IPS DF 4.7 (cell line): ENCODE measurements at regions not wholly inside any gene's neighbourhood (a gene's known extent, or its start where the extent isn't known, plus 50 kb on each side); places are given as distances from the start of the nearest gene placed in this dataset.
"Not testable (repeated sequence)": the region's sequence is repeated elsewhere in the genome, so short reads cannot be mapped to it uniquely, and the experiment has no call there.

Experiments used
- DNase-seq: peaks from one replicate; pipeline ENCODE4 v3.0.0-alpha.2; 2013; ENCODE audit warnings: low spot score; ENCODE audit errors: extremely low read depth

DNA sequence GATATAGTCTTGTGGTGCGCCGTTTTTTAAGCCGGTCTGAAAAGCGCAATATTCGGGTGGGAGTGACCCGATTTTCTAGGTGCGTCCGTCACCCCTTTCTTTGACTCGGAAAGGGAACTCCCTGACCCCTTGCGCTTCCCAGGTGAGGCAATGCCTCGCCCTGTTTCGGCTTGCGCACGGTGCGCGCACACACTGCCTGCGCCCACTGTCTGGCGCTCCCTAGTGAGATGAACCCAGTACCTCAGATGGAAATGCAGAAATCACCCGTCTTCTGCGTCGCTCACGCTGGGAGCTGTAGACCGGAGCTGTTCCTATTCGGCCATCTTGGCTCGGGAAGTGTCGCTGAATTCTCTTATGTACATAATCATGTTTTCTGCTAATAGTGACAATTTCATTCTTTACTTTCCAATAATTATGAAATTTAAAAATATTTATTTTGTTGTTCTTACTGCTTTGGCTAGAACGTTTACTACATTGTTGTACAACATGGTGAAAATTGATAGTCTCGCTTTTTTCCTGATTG is 61.2 kb upstream of the MINDY3 start:
- DNase-seq = not testable (repeated sequence)

DNA sequence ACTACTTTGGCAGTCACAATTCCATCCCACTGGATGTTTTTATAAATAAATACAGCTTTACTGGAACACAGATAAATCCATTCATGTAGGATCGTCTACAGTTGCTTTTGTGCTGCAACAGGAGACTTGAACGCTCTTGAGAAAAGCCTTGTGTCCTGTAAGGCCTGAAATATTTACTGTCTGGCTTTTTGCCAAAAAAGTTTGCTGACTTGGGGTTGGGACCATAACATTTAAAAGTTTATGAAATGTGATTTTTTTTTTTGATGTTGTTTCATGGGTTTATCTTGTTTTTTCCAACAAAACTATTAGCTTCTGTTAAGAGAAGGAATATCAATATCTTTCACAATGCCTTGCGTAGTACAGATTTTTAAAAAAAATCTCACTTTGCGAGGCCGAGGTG is 71.1 kb upstream of the MINDY3 start:
- no peak for DNase-seq

DNA sequence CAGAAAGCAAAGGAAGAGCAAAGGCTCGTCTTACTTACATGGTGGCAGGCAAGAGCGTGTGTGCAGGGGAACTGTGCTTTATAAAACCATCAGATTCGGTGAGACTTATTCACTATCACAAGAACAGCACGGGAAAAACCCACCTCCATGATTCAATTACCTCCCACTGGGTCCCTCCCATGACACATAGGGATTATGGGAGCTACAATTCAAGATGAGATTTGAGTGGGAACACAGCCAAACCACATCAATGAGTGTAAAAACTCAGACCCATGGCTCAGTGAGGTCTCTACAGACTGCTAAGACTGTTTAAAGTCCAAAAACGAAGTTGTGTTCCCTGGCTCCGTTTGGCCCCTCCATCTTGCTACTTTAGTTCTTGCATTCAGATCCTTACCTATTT is 79.2 kb upstream of the MINDY3 start:
- DNase-seq = not testable (repeated sequence)

DNA sequence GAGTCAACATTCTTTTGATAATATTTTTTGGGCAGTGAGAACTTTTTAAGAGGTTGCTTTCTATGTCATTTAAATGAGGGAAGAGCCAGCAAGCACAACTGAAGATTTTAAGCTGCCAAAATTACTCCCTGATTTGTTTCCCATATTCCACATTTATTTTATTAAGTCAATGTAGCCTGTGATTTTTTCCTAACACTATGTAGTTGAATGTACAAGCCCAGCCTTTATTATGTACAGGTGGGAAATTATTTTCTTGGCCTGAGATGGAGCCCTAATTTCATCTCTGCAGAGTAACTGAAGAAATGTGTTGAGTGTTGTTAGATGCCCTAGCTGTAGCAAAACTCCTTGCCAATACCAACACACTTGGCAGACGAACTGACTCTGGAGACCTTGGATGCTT is 83.1 kb upstream of the MINDY3 start:
- DNase-seq = no peak

DNA sequence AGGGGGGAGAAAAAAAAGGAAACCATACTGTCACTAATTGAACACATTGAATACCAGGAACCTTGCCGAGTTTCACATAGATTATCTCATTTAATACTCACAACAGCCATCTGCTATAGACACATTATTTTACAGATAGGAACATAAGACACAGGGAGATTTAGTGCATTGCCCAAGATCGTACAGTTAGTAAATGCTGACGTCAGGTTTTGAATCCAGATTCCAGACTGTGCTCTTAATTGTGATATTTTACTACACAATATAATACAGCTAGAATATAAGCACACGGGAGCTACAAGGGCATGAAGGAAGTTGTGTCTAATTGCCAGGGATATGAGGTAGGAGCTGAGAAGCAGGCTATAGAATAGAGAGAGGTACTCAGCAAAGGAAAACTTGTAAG is 93.9 kb upstream of the MINDY3 start:
- no peak for DNase-seq

DNA sequence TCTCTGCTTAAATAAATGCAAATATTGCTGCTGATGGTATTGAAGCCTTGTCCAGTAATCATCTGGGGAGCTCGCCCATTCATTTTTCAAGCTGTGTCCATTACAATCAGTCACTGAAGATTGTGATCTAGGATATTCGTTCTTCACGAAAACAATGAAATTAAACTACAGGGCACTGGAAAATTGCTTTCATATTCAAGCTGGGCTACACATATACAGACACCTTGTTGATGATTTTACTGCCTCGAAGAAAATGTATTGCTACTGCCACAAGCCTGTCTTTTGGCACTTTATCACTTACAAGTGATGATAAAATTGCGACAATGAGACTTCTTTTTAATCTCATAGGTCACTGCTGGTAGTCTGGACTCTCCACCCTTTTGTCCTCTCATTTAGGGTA is 100.0 kb upstream of the MINDY3 start:
- DNase-seq = no peak

DNA sequence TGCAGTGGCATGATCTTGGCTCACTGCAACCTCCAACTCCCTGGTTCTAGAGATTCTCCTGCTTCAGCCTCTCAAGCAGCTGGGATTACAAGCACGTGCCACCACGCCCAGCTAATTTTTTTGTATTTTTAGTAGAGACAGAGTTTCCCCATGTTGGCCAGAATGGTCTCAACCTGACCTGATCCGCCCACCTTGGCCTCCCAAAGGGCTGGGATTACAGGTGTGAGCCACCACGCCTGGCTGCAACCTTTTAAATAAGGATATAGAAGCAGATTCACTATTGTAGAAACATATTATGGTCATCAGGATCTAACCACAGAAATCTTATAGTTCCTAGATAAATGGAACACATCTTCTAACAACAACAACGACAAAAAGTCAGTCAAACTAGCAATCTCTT is 112.4 kb upstream of the MINDY3 start:
- not testable (repeated sequence) for DNase-seq

DNA sequence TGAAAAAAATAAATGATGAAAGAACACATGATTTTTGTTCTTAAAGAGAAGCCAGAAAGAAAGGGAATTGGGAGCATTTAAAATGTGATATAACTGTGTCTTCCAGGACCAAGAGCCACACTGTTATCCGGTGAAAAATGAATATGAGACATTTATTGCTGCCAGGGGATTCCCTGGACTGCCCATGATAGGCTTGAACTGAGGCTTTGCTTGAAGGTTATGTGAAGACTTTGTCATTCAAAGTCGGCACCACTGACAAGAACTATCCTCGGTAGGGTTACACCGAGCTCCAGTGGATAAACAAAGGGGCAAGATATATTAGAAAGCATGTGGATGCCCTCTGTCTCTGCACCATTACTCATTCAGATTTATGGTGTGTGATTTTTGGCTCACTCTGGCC is 125.4 kb upstream of the MINDY3 start:
- DNase-seq = no peak

DNA sequence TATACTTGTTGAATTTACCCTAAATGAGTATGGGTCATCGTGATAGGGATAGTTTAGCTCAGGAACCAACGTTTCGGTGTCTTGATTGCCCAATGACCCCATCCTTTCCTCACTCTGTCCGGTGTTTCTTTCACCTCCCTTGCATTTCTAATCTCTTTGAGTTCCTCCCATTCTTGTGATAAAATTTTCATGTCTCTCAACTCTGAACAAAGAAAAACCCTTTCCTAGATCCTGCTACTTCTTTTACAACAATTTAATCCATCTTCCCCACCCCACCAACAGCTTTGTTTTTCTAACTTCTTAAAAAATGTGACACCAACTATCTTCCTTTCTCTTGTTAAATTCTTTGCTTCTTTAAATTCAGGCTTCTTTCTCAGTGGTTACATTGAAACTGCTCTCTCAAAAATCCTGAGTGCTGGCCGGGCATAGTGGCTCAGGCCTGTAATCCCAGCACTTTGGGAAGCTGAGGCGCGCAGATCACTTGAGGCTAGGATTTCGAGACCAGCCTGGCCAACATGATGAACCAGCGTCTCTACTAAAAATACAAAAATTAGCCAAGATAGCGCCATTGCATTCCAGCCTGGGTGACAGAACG is 130.3 kb upstream of the MINDY3 start:
- DNase-seq = peak; percentile 3

DNA sequence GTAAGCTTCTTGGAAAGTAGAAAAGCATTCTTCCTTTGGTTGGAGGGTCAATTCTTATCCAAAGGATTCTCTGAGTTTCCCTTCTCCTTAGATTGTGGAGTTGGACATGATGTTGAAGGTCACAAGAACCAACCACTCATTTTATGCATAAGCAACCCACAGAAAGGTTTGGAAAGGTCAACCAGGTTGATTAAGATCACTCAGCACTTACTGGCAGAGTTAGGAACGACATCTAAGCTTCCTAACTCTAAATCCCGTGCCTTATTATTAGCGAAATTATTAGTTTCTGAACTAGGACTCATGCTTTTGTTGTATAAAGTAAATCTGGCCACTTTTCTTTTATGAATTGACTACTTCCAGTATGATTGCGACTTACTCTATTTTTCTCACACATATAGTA is 137.0 kb upstream of the MINDY3 start:
- DNase-seq = no peak

DNA sequence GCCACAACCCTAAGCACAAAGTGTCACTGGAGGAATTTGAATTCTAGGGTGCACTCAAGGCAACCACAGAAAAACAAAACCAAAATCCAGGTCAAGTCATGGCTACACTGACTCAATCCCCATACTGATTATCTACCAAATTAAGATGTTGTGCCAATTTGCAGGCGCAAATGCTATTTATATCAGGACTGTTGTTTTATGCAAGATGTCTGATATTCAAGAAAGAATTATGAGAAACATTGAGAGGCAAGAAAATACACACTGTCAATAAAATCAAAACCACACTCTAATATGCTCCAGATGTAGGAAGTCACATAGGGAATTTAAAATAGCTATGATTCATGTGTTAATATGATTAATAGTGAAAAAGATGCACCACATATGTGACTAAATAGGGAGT is 141.3 kb upstream of the MINDY3 start:
- no peak for DNase-seq

DNA sequence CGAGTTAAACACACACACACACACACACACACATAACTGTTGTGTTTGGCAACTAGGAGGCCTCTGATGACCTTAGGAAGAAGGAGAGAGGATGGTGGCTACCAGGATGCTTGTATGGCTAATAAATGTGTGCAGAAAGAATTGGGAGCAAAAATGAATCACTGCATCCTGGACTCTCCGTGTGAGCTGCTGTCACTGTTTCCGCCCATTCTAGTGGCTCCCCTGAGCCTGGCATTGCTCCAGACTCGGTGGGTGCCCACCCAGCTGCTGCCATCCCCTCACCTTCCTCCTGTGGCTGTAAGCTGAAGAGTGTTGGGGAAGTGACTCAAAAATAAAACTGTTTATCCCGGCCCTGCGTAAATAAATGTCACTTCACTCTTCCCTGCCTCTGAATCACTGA is 149.5 kb upstream of the MINDY3 start:
- no peak for DNase-seq

DNA sequence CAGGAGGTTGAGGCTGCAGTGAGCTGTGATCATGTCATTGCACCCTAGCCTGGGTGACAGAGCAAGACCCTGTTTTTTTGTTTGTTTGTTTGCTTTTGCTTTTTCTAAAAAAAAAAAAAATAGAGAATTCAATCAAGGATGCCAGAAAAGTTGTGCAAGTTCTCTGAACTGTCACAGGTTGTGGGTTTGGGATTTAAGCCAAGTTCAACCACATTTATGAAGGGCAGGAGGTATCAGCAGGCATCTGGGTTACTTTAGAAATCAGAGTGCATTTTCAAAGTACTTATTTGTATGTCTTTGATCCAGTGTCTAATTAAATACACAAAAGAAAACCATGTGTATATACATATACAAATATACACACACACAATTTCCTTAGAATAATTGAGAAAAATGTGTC is 151.2 kb upstream of the MINDY3 start:
- no peak for DNase-seq

DNA sequence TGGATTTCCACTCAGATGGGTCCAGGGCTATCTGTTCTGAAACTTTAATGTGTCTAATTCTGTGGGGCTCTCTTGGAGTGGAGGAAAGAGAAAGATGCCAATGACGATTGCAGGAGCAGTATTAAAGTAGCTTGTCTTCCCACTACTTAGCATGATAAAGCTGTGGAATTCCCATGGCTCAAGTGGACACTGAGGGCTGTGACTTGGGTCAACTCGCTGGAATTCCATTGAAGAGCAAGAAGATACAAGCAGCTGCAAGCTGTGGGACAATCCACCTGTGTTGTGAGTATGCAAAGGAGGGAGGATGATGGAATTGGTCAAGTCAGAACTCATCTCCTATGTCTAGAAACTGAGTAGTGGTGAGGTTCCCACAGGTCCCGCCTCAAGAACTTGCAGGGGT is 154.2 kb upstream of the MINDY3 start:
- DNase-seq = no peak

DNA sequence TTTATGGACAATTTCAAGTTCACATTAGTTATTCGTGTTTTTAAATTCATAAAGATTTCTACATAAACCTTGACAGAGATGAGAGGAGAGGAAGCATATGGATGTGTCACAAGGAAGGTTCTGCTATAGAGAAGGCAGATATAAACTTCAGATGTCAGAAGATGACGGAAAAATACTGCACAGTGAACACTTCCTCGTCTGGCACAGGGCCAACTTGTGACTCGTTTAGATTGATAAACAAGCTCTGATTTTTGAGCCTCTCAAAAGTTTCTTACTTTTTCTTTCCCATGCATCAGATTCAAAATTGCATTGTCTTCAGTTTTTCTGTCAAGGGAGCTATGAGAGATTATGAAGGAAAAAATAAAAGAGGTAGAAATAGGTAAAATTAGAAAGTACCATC is 156.4 kb upstream of the MINDY3 start:
- no peak for DNase-seq

DNA sequence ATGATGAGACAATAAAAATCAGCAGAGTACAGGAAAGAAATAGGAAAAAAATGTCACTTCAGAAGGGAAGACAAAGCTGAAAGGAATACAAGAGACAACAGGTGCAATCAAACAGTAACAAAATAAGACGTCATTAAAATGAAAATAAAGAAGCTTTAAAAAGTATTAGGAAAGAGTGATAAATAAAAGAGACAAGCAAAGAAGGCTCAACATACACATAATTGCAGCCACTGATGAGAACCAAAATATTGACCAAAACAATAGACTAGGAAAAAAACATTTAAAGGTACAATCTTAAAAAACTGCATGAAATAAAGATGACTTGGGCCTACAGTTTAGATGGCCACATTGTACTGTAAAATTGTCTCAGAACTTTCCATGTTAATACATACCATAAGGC is 160.5 kb upstream of the MINDY3 start:
- DNase-seq = no peak

DNA sequence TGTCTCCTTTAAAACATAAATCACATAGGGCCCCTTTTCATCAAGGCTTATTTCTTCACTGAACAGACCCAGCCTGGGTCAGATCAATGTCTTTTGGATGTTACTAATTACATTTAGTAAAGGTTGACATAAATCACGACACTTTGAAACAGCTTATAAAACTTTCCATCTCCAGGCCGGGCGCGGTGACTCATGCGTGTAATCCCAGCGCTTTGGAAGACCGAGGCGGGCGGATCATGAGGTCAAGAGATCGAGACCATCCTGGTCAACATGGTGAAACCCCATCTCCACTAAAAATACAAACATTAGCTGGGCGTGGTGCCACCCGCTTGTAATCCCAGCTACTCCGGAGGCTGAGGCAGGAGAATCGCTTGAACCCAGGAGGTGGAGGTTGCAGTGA is 166.5 kb upstream of the MINDY3 start:
- DNase-seq = not testable (repeated sequence)

DNA sequence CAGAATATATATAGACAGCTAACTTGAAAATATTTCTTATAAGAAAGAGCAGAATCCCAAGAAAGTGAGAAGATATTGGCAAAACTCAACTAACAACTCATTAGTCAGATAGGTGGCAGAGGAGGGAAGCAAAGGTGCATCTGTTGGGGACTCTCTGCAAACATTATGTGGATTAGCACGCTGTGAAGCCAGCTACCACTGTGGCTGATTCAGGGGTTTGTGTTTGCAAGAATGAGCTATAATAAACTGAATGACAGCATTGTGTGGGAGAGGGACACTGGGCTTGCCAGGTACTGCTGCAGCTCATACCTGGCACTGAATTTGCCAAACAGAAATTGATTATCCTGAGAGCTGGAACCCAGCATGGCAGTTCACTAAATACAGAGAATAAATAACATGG is 170.3 kb upstream of the MINDY3 start:
- DNase-seq = no peak

DNA sequence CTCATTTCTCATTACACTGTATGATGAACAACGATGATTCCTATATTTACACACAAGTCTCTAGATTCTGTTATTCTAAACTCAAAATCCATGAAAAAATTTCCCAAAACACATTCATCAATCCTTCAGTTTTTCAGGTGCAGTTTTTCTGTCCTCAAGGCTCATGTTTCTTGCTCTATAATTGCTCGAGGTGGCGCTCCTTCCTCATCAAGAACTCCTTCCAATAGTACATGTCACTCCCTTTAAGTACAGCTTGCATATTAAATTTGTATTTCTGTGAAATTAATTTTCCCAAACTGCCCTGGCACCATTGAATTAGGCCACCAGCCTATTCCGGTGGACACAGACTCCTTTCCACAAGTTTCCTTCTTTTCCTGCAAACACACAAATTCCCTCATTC is 188.7 kb upstream of the MINDY3 start:
- no peak for DNase-seq

DNA sequence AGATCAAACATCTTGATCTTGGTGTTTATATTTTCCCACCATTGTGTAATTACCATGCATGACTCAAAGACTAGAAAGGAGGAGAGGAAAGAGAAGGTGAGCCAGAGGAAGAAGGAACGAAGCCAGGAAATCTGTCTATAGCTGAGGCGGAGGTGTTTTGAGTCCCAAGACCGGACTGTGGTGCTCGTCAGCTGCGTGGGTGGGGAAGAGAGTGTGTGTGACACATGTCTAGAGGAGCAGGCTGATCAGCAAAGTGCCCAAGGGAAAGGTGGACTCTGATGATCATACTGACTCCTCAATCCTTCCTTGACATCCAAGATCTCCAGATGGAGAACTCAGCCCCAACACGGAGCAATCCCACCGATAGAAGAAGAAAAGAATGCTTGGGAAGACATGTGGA is 189.5 kb upstream of the MINDY3 start:
- no peak for DNase-seq

DNA sequence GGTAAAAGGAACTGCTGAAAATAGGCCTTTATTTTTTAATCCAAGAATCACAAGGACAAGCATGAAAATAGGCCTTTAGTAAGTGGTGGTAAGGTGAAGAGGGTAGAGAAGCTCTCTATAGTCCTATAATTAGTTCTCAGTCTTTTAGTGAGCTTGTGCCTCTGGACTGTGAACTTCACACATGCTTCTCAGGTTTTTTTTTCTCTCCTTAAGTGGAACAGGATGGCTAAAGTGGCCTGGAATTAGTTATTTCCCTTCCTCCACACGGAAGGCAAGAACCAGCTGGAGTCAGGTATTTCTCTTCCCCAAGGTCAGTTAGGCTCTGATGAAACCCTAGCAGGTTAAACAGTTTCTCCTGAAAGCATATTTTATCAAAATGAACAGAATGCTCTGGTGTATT is 203.0 kb upstream of the MINDY3 start:
- DNase-seq = no peak

DNA sequence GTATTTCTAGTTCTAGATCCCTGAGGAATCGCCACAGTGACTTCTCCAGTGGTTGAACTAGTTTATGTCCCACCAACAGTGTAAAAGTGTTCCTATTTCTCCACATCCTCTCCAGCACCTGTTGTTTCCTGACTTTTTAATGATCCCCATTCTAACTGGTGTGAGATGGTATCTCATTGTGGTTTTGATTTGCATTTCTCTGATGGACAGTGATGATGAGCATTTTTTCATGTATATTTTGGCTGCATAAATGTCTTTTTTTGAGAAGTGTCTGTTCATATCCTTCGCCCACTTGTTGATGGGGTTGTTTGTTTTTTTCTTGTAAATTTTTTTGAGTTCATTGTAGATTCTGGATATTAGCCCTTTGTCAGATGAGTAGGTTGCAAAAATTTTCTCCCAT is 223.2 kb upstream of the MINDY3 start:
- DNase-seq = not testable (repeated sequence)

DNA sequence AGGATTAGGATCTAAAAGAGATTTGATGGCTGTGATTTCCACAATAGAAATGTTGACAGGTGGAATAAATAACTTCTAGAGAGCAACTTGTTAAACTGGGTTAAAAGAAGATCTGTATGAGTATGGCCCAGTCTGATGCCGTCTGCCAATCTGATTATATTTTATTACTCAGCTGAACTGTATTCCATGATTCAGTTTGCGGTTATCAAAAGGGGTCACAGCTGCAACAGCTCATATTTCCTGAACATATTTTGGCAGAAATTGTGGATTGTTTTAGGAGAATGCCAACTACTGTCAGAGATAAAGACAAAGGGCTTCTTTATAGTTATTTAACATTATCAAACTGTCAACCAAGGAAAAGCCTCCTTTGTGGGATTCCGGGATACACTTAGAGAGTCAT is 244.8 kb upstream of the MINDY3 start:
- DNase-seq = no peak
